ENCODE measurements at regions not wholly inside any gene's neighbourhood (a gene's known extent, or its start where the extent isn't known, plus 50 kb on each side); places are given as distances from the start of the nearest gene placed in this dataset.

GRCh38 chr22:35191412-35191811, 65.9 kb upstream of the HMGXB4 start:
- TF ChIP-seq SP1 (CRISPR knock-in tag; IDR thresholded peaks at IDR 0.05) (no peak), TEAD4 (IDR thresholded peaks at IDR 0.05; ENCODE audit: low read length) (no peak), TEAD4 (CRISPR knock-in tag; IDR thresholded peaks at IDR 0.05; ENCODE audit: borderline replicate concordance) (no peak), CEBPB (tag; IDR thresholded peaks at IDR 0.05) (no peak), FOSL1 (tag; conservative IDR thresholded peaks at IDR 0.05) (no peak)
